HepG2 (cell line): ENCODE measurements at regions not wholly inside any gene's neighbourhood (a gene's known extent, or its start where the extent isn't known, plus 50 kb on each side); places are given as distances from the start of the nearest gene placed in this dataset.

Source experiments
- ATAC-seq: fragments of 200-7000 bp; cut with Tn5 transposase; 3 replicates; pipeline ENCODE4 v1.9.1; 2020; ENCODE audit warnings: mild to moderate bottlenecking, moderate library complexity
- BruUV-seq: library from RNA; stranded (reverse); fragments of 400-500 nt; replicated peaks from 2 replicates; lab custom pipeline; 2021; lab: Mats Ljungman, UMichigan
- CTCF ChIA-PET: fragments of 300-600 bp; formaldehyde crosslinking; extraction: SDS; loops from one replicate; lab custom pipeline; 2021; ENCODE audit warnings: low total read pairs, inconsistent platforms, low intra/inter-chr PET ratio; lab: Yijun Ruan, JAX
- POLR2A ChIA-PET: fragments of 350-600 bp; sonication (Branson Sonifier 250); formaldehyde crosslinking; loops from one replicate; lab custom pipeline; 2020; ENCODE audit warnings: antibody characterized with exemption, inconsistent platforms; lab: Yijun Ruan, JAX
- DNase-seq: peaks from one replicate; pipeline ENCODE4 v3.0.0-alpha.2; 2015; ENCODE audit warnings: low spot score
- FAIRE-seq: peaks from 3 replicates; lab custom pipeline; 2011; peaks lifted over from hg19 to GRCh38; lab: Jason Lieb, UNC
- H2AFZ ChIP-seq: one replicate; pipeline ENCODE4 v1.6.1; 2011; ENCODE audit warnings: low read length, inconsistent platforms
- H3K27ac ChIP-seq: fragments of 300-600 bp; 3 replicates; pipeline ENCODE4 v1.8.0; 2011; ENCODE audit warnings: mixed run types, mild to moderate bottlenecking, mixed read lengths, low read length, inconsistent platforms; ENCODE audit not compliant: insufficient read depth; ENCODE audit errors: extremely low read length
- H3K27me3 ChIP-seq, 2 experiments: fragments of 200-600 bp in 1 of 2; 2 replicates in 1 of 2; 3 replicates in 1 of 2; pipeline versions ENCODE4 v1.6.0 to v1.8.0; 2011; ENCODE audit warnings: low read length in 2 of 2, mild to moderate bottlenecking in 2 of 2, moderate library complexity in 2 of 2, inconsistent platforms in 1 of 2; ENCODE audit not compliant: insufficient read depth in 2 of 2, control insufficient read depth in 1 of 2
- H3K36me3 ChIP-seq, 2 experiments: fragments of 200-600 bp in 1 of 2; replicated peaks in 1 of 2; 2 replicates in 1 of 2; 3 replicates in 1 of 2; pipeline versions ENCODE4 v1.5.1 to v1.8.0; 2011; ENCODE audit warnings: low read length in 2 of 2, inconsistent platforms in 1 of 2; ENCODE audit not compliant: insufficient read depth in 2 of 2, control insufficient read depth in 1 of 2
- H3K4me1 ChIP-seq: 2 replicates; pipeline ENCODE4 v1.5.1; 2012; ENCODE audit warnings: low read length, inconsistent platforms; ENCODE audit not compliant: insufficient read depth
- H3K4me2 ChIP-seq: 2 replicates; pipeline ENCODE4 v1.6.0; 2011; ENCODE audit warnings: low read depth, low read length, inconsistent platforms
- H3K4me3 ChIP-seq, 3 experiments: fragments of 200-600 bp in 1 of 3; sonication (generic), shearing (Covaris generic) in 1 of 3; replicated peaks in 1 of 3; 2 replicates each; pipeline ENCODE4 v1.5.1; 2011 to 2016; ENCODE audit warnings: low read length in 3 of 3, inconsistent platforms in 2 of 3, low read depth in 2 of 3, mild to moderate bottlenecking in 2 of 3, control low read depth in 1 of 3, mixed read lengths in 1 of 3; ENCODE audit not compliant: insufficient read depth in 1 of 3
- H3K79me2 ChIP-seq: one replicate; pipeline ENCODE4 v1.6.1; 2011; ENCODE audit warnings: low read length, inconsistent platforms; ENCODE audit not compliant: insufficient read depth
- H3K9ac ChIP-seq: 2 replicates; pipeline ENCODE4 v1.6.0; 2011; ENCODE audit warnings: mild to moderate bottlenecking, low read depth, low read length, inconsistent platforms; ENCODE audit not compliant: insufficient read depth
- H3K9me3 ChIP-seq: 2 replicates; pipeline ENCODE4 v1.5.1; 2012; ENCODE audit warnings: mild to moderate bottlenecking, low read length
- H4K20me1 ChIP-seq: 2 replicates; pipeline ENCODE4 v1.6.0; 2011; ENCODE audit warnings: inconsistent platforms, mild to moderate bottlenecking, low read length, moderate library complexity; ENCODE audit not compliant: insufficient read depth
- ARNT ChIP-seq: fragments of 450-650 bp; IDR thresholded peaks from 2 replicates; pipeline ENCODE4 v1.6.1; 2017
- ESRRA ChIP-seq: sonication (generic); formaldehyde crosslinking; IDR thresholded peaks from 2 replicates; pipeline ENCODE4 v1.5.1; 2020; ENCODE audit warnings: mild to moderate bottlenecking, low read depth, missing genetic modification reagents
- HNRNPK ChIP-seq: fragments of 200-400 bp; formaldehyde crosslinking; IDR thresholded peaks from 2 replicates; pipeline ENCODE4 v1.6.1; 2018; ENCODE audit warnings: low read length, low read depth, moderate library complexity, mild to moderate bottlenecking; ENCODE audit not compliant: poor library complexity, severe bottlenecking
- SMAD9 ChIP-seq: sonication (generic); formaldehyde crosslinking; IDR thresholded peaks from 2 replicates; pipeline ENCODE4 v1.5.1; 2020; ENCODE audit warnings: mild to moderate bottlenecking, missing genetic modification reagents
- THAP9 ChIP-seq: sonication (generic); formaldehyde crosslinking; IDR thresholded peaks from 2 replicates; pipeline ENCODE4; 2020; ENCODE audit warnings: missing genetic modification reagents, mild to moderate bottlenecking, borderline replicate concordance
- ZBED4 ChIP-seq: sonication (generic); formaldehyde crosslinking; IDR thresholded peaks from 2 replicates; pipeline ENCODE4 v1.4.0; 2020; ENCODE audit warnings: missing genetic modification reagents, borderline replicate concordance
- ZHX1 ChIP-seq: sonication (generic); formaldehyde crosslinking; IDR thresholded peaks from 2 replicates; pipeline ENCODE4 v1.8.1; 2022; ENCODE audit warnings: low read depth, mild to moderate bottlenecking, missing genetic modification reagents
- ZNF280B ChIP-seq: sonication (generic); formaldehyde crosslinking; IDR thresholded peaks from 2 replicates; pipeline ENCODE4 v1.5.0; 2020; ENCODE audit warnings: missing genetic modification reagents, mild to moderate bottlenecking, borderline replicate concordance
- ZNF34 ChIP-seq: sonication (generic); formaldehyde crosslinking; IDR thresholded peaks from 2 replicates; pipeline ENCODE4 v1.4.0; 2020; ENCODE audit warnings: mild to moderate bottlenecking, missing genetic modification reagents, borderline replicate concordance
- ZNF510 ChIP-seq: sonication (generic); formaldehyde crosslinking; IDR thresholded peaks from 2 replicates; pipeline ENCODE4 v1.4.0; 2020; ENCODE audit warnings: low read depth, mild to moderate bottlenecking, missing genetic modification reagents
- ZSCAN9 ChIP-seq: IDR thresholded peaks from 2 replicates; pipeline ENCODE4 v1.6.1; 2016; ENCODE audit warnings: borderline replicate concordance
- WGBS: methylation state at CpG from one replicate; pipeline ENCODE4 v1.1.6; 2017; ENCODE audit warnings: low lambda C conversion rate; 5-methylcytosine and 5-hydroxymethylcytosine counted together
- in situ Hi-C: cut with HindIII; loops from 2 replicates; pipeline ENCODE4 v1.10.0; 2017; ENCODE audit warnings: low pct_unique_long_range_greater_than_20kb; ENCODE audit not compliant: extremely low pct_ligation_motif_present
- intact Hi-C: fragments of 100-400 bp; cut with micrococcal nuclease; formaldehyde crosslinking; loops from one replicate; pipeline ENCODE4 v1.10.0; 2022; ENCODE audit not compliant: unreplicated experiment

GRCh38 chr11:23404225-23405160 is 544.2 kb upstream of the CCDC179 start:
- Histone ChIP-seq H3K27me3 (no peaks in the 10 kb centered on the region), H2AFZ (no peak overlapping the region), H3K79me2 (no peaks in the 10 kb centered on the region), H4K20me1 (no peaks in the 10 kb centered on the region), H3K4me1 (no peaks in the 10 kb centered on the region), H3K27ac (no peak overlapping the region), H3K4me2 (no peak overlapping the region), H3K9ac (no peak overlapping the region), H3K36me3 (no peaks in the 10 kb centered on the region), H3K4me3 (no peak overlapping the region), H3K9me3 (peaks cover 29% of the 10 kb centered on the region)
- ChIA-PET CTCF (no interaction called here), POLR2A (no interaction called here)
- WGBS, result 59% methylated on average over 17 of the region's 41 CpGs
- intact Hi-C loops, result no loop called here
- no peak; the same call in 2 of the 3 replicates for ATAC-seq
- in situ Hi-C loops, result no loop called here
- BruUV-seq, result no TSS peak
- no peak for FAIRE-seq
- no peak for DNase-seq
- TF ChIP-seq ARNT (no peak), ZSCAN9 (CRISPR knock-in tag) (no peak), ZNF34 (no peak), SMAD9 (no peak), ZNF280B (CRISPR knock-in tag) (no peak), ZBED4 (CRISPR knock-in tag) (no peak), HNRNPK (no peak), ZHX1 (CRISPR knock-in tag) (no peak), THAP9 (CRISPR knock-in tag) (no peak), ZNF510 (CRISPR knock-in tag) (no peak), ESRRA (CRISPR knock-in tag) (no peak)
